RWPE2 (cell line): ENCODE measurements at regions not wholly inside any gene's neighbourhood (a gene's known extent, or its start where the extent isn't known, plus 50 kb on each side); places are given as distances from the start of the nearest gene placed in this dataset.

Experiments used
- ATAC-seq: fragments of 200-7000 bp; cut with Tn5 transposase; 3 replicates; pipeline ENCODE4 v1.9.1; 2021; ENCODE audit warnings: low read depth
- DNase-seq: peaks from one replicate; pipeline ENCODE4 v3.0.0-alpha.2; 2020; ENCODE audit warnings: low spot score
- H3K27ac ChIP-seq: fragments of 450-650 bp; 2 replicates; pipeline ENCODE4 v1.5.1; 2017; ENCODE audit warnings: mild to moderate bottlenecking; ENCODE audit not compliant: poor library complexity, severe bottlenecking
- H3K27me3 ChIP-seq: fragments of 250-450 bp; sonication (Bioruptor Pico); 2 replicates; pipeline ENCODE4 v1.5.1; 2021; ENCODE audit warnings: mild to moderate bottlenecking, moderate library complexity; ENCODE audit not compliant: insufficient read depth, poor library complexity, severe bottlenecking
- H3K36me3 ChIP-seq: fragments of 250-450 bp; sonication (Bioruptor Pico); 2 replicates; pipeline ENCODE4 v1.5.1; 2020; ENCODE audit warnings: low read depth, mild to moderate bottlenecking, moderate library complexity
- H3K4me1 ChIP-seq: fragments of 250-450 bp; sonication (Bioruptor Pico); 2 replicates; pipeline ENCODE4 v1.5.1; 2021; ENCODE audit warnings: mild to moderate bottlenecking, moderate library complexity; ENCODE audit not compliant: insufficient read depth, poor library complexity, severe bottlenecking
- H3K4me3 ChIP-seq: fragments of 250-450 bp; sonication (Bioruptor Pico); 2 replicates; pipeline ENCODE4 v1.5.1; 2021; ENCODE audit warnings: mild to moderate bottlenecking, moderate library complexity; ENCODE audit not compliant: severe bottlenecking
- H3K9me3 ChIP-seq: fragments of 250-450 bp; sonication (Bioruptor Pico); 2 replicates; pipeline ENCODE4 v1.5.1; 2021; ENCODE audit warnings: mild to moderate bottlenecking, moderate library complexity; ENCODE audit not compliant: severe bottlenecking
- CTCF ChIP-seq: fragments of 450-650 bp; IDR thresholded peaks from one replicate; pipeline ENCODE4 v1.5.1; 2017; ENCODE audit warnings: mild to moderate bottlenecking, moderate library complexity; ENCODE audit not compliant: poor library complexity, severe bottlenecking

GRCh38 chr11:115761348-115761747 lies 257.1 kb upstream of the CADM1 start:
- ATAC-seq (no peak), DNase-seq (no peak)
- Histone ChIP-seq H3K9me3 (no peaks in the 10 kb centered on the region), H3K4me3 (no peak overlapping the region), H3K4me1 (peaks cover 8% of the 10 kb centered on the region), H3K27me3 (peaks cover 7% of the 10 kb centered on the region), H3K27ac (no peak overlapping the region), H3K36me3 (no peaks in the 10 kb centered on the region)
- TF ChIP-seq CTCF = no peak

GRCh38 chr11:115760461-115761320 lies 256.5 kb upstream of the CADM1 start:
- Histone ChIP-seq H3K27ac (no peak overlapping the region), H3K27me3 (peaks cover 7% of the 10 kb centered on the region), H3K9me3 (no peaks in the 10 kb centered on the region), H3K4me3 (no peak overlapping the region), H3K36me3 (no peaks in the 10 kb centered on the region), H3K4me1 (peaks cover 1% of the 10 kb centered on the region)
- ATAC-seq = no peak
- TF ChIP-seq CTCF = no peak
- DNase-seq = no peak

- ATAC-seq (peak; percentile 46; the same call in 1 of the 3 replicates), DNase-seq (no peak)
- no peaks in the 10 kb centered on the region for H3K36me3 ChIP-seq
- no peak for TF ChIP-seq CTCF
- H3K27me3 ChIP-seq = peaks cover 7% of the 10 kb centered on the region
- H3K4me3 ChIP-seq = peak overlapping the region; percentile 24
- H3K27ac ChIP-seq = no peak overlapping the region
- H3K9me3 ChIP-seq = no peaks in the 10 kb centered on the region
- no peaks in the 10 kb centered on the region for H3K4me1 ChIP-seq
Observed at GRCh38 chr11:115759622-115760460, 255.6 kb upstream of the CADM1 start.

- Histone ChIP-seq H3K9me3 (no peaks in the 10 kb centered on the region), H3K27me3 (peaks cover 7% of the 10 kb centered on the region), H3K36me3 (no peaks in the 10 kb centered on the region), H3K27ac (no peak overlapping the region), H3K4me1 (no peaks in the 10 kb centered on the region), H3K4me3 (no peak overlapping the region)
- no peak for ATAC-seq
- DNase-seq = no peak
- TF ChIP-seq CTCF = no peak
Observed at GRCh38 chr11:115758011-115758410, 253.8 kb upstream of the CADM1 start.
